Activated naive CD8-positive, alpha-beta T cell (primary cell): ENCODE measurements at regions not wholly inside any gene's neighbourhood (a gene's known extent, or its start where the extent isn't known, plus 50 kb on each side); places are given as distances from the start of the nearest gene placed in this dataset.

Experiments
- H3K27ac Mint-ChIP-seq: one replicate; pipeline ENCODE4 v1.8.0; 2021; ENCODE audit warnings: mixed read lengths
- H3K27me3 Mint-ChIP-seq: one replicate; pipeline ENCODE4 v1.8.0; 2021; ENCODE audit warnings: mixed read lengths
- H3K36me3 Mint-ChIP-seq: one replicate; pipeline ENCODE4 v1.8.0; 2021; ENCODE audit warnings: mixed read lengths
- H3K4me1 Mint-ChIP-seq: one replicate; pipeline ENCODE4 v1.8.0; 2021; ENCODE audit warnings: low read depth, mixed read lengths
- H3K4me3 Mint-ChIP-seq: one replicate; pipeline ENCODE4 v1.8.0; 2021; ENCODE audit warnings: mild to moderate bottlenecking, mixed read lengths
- H3K9me3 Mint-ChIP-seq: one replicate; pipeline ENCODE4 v1.8.0; 2021; ENCODE audit warnings: low read depth, mixed read lengths

DNA sequence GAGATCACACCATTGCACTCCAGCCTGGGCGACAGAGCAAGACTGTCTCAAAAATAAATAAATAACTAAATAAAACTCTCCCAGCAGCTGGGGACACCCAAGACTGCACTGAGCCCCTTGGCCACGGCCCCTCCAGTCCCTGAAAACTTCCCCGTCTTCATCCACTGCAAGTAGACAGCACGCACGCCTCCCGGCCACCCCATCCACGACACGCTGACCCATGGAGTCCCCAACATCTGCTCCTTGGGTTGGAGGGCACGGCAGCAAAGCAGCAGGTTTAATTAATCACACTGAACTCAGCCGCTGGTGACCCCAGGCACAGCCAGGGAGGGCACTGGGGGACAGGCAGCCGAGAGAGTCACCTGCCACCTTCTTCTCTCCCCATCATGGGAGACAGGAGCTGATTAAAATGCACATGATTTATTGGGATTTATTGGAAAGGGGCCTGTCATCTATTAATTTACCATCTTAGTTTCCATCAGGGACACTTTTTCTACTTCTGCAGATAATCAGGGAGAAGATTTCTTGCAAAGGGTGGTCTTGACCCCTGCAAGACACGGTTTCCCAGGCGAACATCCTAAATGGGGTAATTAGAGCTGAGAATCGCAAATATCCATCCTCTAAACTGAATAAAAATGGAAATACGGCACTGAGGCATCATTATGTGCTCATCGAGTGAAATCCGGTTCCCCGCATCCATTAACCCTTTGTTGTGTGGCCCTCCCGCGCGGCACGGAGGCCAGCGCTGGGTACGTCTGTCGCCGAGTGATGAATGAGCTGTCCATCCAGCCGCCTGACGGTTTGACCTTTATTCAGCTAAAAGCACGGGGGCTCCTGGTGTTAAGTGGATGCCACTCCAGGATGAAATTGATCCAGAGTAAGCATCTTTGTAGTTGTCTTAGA, 178.3 kb downstream of the BRD1 start:
- no peaks in the 10 kb centered on the region for H3K9me3 Mint-ChIP-seq
- no peak overlapping the region for H3K27ac Mint-ChIP-seq
- no peaks in the 10 kb centered on the region for H3K27me3 Mint-ChIP-seq
- H3K36me3 Mint-ChIP-seq, result peaks cover 4% of the 10 kb centered on the region
- peaks cover 22% of the 10 kb centered on the region for H3K4me1 Mint-ChIP-seq
- H3K4me3 Mint-ChIP-seq, result no peak overlapping the region

DNA sequence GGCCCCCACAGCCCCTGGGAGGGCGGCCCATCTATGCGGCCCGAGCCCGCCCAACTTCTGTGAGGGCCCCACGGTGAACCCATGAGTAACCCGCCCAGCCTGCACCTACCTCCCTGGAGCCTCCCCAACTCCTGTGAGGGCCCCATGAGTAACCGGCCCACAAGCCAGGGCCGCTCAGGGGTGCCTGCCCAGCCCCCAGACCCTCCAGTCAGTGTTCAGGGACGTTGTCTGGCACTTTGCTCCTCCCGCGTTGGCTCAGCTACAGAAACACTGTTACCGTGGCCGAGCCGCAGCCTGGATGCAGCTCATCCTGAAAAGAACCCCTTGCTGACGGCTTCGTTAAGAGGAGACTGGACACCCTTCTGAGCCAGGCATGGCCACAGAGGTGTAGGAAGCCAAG, 179.6 kb downstream of the BRD1 start:
- no peaks in the 10 kb centered on the region for H3K27me3 Mint-ChIP-seq
- H3K27ac Mint-ChIP-seq, result no peak overlapping the region
- H3K36me3 Mint-ChIP-seq, result peaks cover 4% of the 10 kb centered on the region
- no peak overlapping the region for H3K4me3 Mint-ChIP-seq
- H3K9me3 Mint-ChIP-seq, result no peaks in the 10 kb centered on the region
- peaks cover 19% of the 10 kb centered on the region for H3K4me1 Mint-ChIP-seq

DNA sequence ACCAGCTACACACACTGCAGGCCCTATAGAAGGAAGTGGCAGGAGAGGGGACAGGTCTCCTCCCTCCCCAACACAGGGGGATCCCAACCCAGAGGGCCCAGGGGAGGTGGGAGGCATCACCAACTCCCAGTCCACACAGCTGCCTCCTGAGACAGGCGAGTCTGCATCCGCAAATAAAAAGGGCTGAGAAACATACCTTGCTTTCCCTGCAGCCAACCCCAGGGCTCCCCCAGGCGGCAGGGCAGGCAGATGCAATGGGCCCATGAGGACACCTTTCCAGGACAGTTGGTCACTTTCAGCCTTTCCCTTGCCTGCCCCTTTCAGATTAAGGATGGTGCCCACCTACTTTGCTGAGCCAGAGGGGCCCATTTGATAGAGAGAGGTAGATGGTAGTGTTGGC, 180.0 kb downstream of the BRD1 start:
- Mint-ChIP-seq H3K4me3 (no peak overlapping the region), H3K27me3 (no peaks in the 10 kb centered on the region), H3K27ac (no peak overlapping the region), H3K4me1 (peaks cover 19% of the 10 kb centered on the region), H3K36me3 (peaks cover 4% of the 10 kb centered on the region), H3K9me3 (no peaks in the 10 kb centered on the region)

- Mint-ChIP-seq H3K4me3 (no peak overlapping the region), H3K36me3 (peaks cover 4% of the 10 kb centered on the region), H3K4me1 (peaks cover 15% of the 10 kb centered on the region), H3K27ac (no peak overlapping the region), H3K9me3 (no peaks in the 10 kb centered on the region), H3K27me3 (no peaks in the 10 kb centered on the region)
Measured at GRCh38 chr22:49646876-49647275, 180.8 kb downstream of the BRD1 start.

GRCh38 chr22:49645791-49646550, 181.7 kb downstream of the BRD1 start:
- no peaks in the 10 kb centered on the region for H3K27me3 Mint-ChIP-seq

DNA sequence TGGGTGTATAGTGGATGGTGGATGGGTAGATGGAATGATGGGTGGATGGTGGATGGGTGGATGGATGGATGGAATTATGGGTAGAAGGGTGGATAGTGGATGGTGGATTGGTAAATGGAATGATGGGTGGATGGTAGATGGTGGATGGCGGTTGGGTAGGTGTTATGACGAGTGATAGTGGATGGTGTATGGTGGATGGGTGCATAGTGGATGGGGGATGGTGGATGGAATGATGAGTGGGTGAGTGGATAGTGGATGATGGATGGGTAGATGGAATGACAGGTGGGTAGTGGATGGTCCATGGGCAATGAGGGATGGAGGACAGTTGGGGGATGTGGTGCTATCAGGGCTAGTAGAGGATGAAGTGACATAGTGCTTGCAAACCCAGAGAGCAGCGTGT, 182.4 kb downstream of the BRD1 start:
- H3K4me3 Mint-ChIP-seq, result no peak overlapping the region
- peaks cover 15% of the 10 kb centered on the region for H3K4me1 Mint-ChIP-seq
- peaks cover 6% of the 10 kb centered on the region for H3K36me3 Mint-ChIP-seq
- H3K27me3 Mint-ChIP-seq, result no peaks in the 10 kb centered on the region
- H3K27ac Mint-ChIP-seq, result no peak overlapping the region
- H3K9me3 Mint-ChIP-seq, result no peaks in the 10 kb centered on the region

More at GRCh38 chr22:49645791-49646550, 181.7 kb downstream of the BRD1 start:
- Mint-ChIP-seq H3K36me3 (peaks cover 6% of the 10 kb centered on the region), H3K9me3 (no peaks in the 10 kb centered on the region), H3K4me1 (peaks cover 18% of the 10 kb centered on the region), H3K4me3 (no peak overlapping the region), H3K27ac (no peak overlapping the region)

- H3K4me1 Mint-ChIP-seq, result peaks cover 11% of the 10 kb centered on the region
- no peaks in the 10 kb centered on the region for H3K9me3 Mint-ChIP-seq
- no peak overlapping the region for H3K27ac Mint-ChIP-seq
- H3K4me3 Mint-ChIP-seq, result no peak overlapping the region
- H3K27me3 Mint-ChIP-seq, result no peaks in the 10 kb centered on the region
- H3K36me3 Mint-ChIP-seq, result peaks cover 6% of the 10 kb centered on the region
Measured at GRCh38 chr22:49643998-49644397, 183.7 kb downstream of the BRD1 start.

- peaks cover 6% of the 10 kb centered on the region for H3K36me3 Mint-ChIP-seq
- H3K27ac Mint-ChIP-seq, result no peak overlapping the region
- H3K4me1 Mint-ChIP-seq, result peaks cover 11% of the 10 kb centered on the region
- H3K27me3 Mint-ChIP-seq, result no peaks in the 10 kb centered on the region
- no peaks in the 10 kb centered on the region for H3K9me3 Mint-ChIP-seq
- H3K4me3 Mint-ChIP-seq, result no peak overlapping the region
Measured at GRCh38 chr22:49643466-49643865, 184.2 kb downstream of the BRD1 start.

GRCh38 chr22:49642741-49643140, 184.9 kb downstream of the BRD1 start:
- peaks cover 6% of the 10 kb centered on the region for H3K36me3 Mint-ChIP-seq
- no peaks in the 10 kb centered on the region for H3K9me3 Mint-ChIP-seq
- no peak overlapping the region for H3K4me3 Mint-ChIP-seq
- peaks cover 11% of the 10 kb centered on the region for H3K4me1 Mint-ChIP-seq
- no peaks in the 10 kb centered on the region for H3K27me3 Mint-ChIP-seq
- no peak overlapping the region for H3K27ac Mint-ChIP-seq

DNA sequence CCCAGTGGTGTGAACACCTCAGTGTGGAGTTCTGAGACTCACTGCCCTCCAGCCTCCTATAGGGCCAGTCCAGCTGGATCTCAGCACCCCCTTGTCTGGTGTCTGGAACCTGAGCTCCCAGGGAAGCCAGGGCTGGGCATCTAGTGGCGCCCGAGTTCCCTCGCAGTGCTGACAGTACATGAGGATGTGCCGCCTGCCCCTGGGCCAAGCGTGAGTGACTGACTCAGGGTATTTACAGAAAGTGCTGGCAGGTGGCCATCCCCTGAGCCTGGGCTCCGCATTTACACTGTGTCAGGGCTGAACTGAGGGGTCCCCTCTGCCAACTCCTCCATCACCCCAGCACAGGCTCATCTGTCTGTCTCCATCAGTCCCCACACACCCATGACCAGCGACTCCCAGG, 185.3 kb downstream of the BRD1 start:
- no peak overlapping the region for H3K27ac Mint-ChIP-seq

GRCh38 chr22:49641770-49642313, 185.8 kb downstream of the BRD1 start:
- no peak overlapping the region for H3K27ac Mint-ChIP-seq
- H3K27me3 Mint-ChIP-seq, result no peaks in the 10 kb centered on the region
- H3K4me1 Mint-ChIP-seq, result peaks cover 11% of the 10 kb centered on the region
- H3K4me3 Mint-ChIP-seq, result no peak overlapping the region
- peaks cover 6% of the 10 kb centered on the region for H3K36me3 Mint-ChIP-seq
- H3K9me3 Mint-ChIP-seq, result no peaks in the 10 kb centered on the region

More for the DNA sequence above, 185.3 kb downstream of the BRD1 start:
- Mint-ChIP-seq H3K27me3 (no peaks in the 10 kb centered on the region), H3K36me3 (peaks cover 6% of the 10 kb centered on the region), H3K9me3 (no peaks in the 10 kb centered on the region), H3K4me3 (no peak overlapping the region), H3K4me1 (peaks cover 11% of the 10 kb centered on the region)

- Mint-ChIP-seq H3K36me3 (peaks cover 6% of the 10 kb centered on the region), H3K4me1 (peaks cover 9% of the 10 kb centered on the region), H3K27me3 (no peaks in the 10 kb centered on the region), H3K4me3 (no peak overlapping the region), H3K27ac (no peak overlapping the region), H3K9me3 (no peaks in the 10 kb centered on the region)
Measured at GRCh38 chr22:49640366-49641095, 187.1 kb downstream of the BRD1 start.

DNA sequence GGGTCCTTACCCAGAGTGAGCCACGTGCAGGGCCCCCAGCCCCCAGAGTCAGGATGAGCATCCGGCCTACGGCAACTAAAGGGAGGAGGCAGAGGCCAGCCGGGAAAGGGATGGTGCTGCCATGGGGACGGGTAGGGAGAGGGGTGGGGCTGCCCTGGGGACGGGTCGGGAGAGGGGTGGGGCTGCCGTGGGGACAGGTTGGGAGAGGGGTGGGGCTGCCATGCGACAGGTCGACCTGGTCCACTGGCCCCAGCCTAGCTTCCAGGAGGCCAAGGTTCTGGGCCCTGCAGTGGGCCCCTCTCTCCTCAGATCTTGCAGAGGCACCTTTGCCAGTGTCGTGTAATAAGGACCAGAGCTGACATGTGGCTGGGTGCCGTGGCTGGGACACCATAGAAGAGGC, 187.7 kb downstream of the BRD1 start:
- H3K27me3 Mint-ChIP-seq, result no peaks in the 10 kb centered on the region
- peaks cover 3% of the 10 kb centered on the region for H3K36me3 Mint-ChIP-seq
- H3K27ac Mint-ChIP-seq, result no peak overlapping the region
- no peaks in the 10 kb centered on the region for H3K9me3 Mint-ChIP-seq
- peaks cover 5% of the 10 kb centered on the region for H3K4me1 Mint-ChIP-seq
- H3K4me3 Mint-ChIP-seq, result no peak overlapping the region

DNA sequence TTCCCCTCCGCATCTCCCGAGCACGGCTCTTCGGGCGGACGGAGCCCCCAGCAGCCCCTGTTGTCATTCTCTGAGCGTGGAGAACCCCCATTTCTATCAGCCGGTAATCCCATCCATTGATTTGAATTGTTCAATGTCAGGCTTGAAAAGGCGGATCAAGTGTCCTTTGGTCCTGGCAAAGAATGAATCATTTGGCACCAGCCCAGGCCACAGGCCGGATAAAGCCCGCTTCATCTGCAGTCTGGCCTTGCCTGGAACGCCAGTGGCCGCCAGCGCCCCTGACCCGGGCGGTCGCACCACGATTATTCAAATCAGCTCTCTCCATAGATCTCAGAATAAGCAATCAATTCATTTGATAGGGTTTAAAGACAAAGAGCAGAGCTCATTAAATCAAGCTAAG, 188.9 kb downstream of the BRD1 start:
- Mint-ChIP-seq H3K27me3 (no peaks in the 10 kb centered on the region), H3K9me3 (no peaks in the 10 kb centered on the region), H3K27ac (no peak overlapping the region), H3K36me3 (peaks cover 3% of the 10 kb centered on the region), H3K4me1 (peaks cover 5% of the 10 kb centered on the region), H3K4me3 (no peak overlapping the region)

- Mint-ChIP-seq H3K27ac (no peak overlapping the region), H3K4me3 (no peak overlapping the region), H3K9me3 (no peaks in the 10 kb centered on the region), H3K36me3 (peaks cover 3% of the 10 kb centered on the region), H3K4me1 (peaks cover 5% of the 10 kb centered on the region), H3K27me3 (no peaks in the 10 kb centered on the region)
Measured at GRCh38 chr22:49638001-49638400, 189.7 kb downstream of the BRD1 start.
